G401 (cell line): ENCODE measurements at regions not wholly inside any gene's neighbourhood (a gene's known extent, or its start where the extent isn't known, plus 50 kb on each side); places are given as distances from the start of the nearest gene placed in this dataset.
"Not testable (repeated sequence)": the region's sequence is repeated elsewhere in the genome, so short reads cannot be mapped to it uniquely, and the experiment has no call there.

ENCODE experiments used
- DNase-seq: peaks from one replicate; pipeline ENCODE4 v3.0.0-alpha.2; 2015; ENCODE audit warnings: low spot score
- in situ Hi-C: cut with HindIII; loops from 2 replicates; pipeline ENCODE4 v1.10.0; 2016; ENCODE audit warnings: low sequenced_read_pairs, mixed read lengths

GRCh38 chr16:79984149-79984548 lies 383.6 kb upstream of the MAF start:
- in situ Hi-C loops, DNase-seq: not testable (repeated sequence)

- in situ Hi-C loops = no loop called here
- no peak for DNase-seq
These were observed 382.3 kb upstream of the MAF start for GRCh38 chr16:79982862-79983261.

- DNase-seq = peak; percentile 91
- in situ Hi-C loops = no loop called here
These were observed 381.8 kb upstream of the MAF start for GRCh38 chr16:79982361-79982760.

GRCh38 chr16:79981814-79982213 lies 381.3 kb upstream of the MAF start:
- in situ Hi-C loops = no loop called here

GRCh38 chr16:79980650-79981521 lies 380.3 kb upstream of the MAF start:
- in situ Hi-C loops = no loop called here

More at GRCh38 chr16:79981814-79982213, 381.3 kb upstream of the MAF start:
- no peak for DNase-seq

GRCh38 chr16:79977940-79978836 lies 377.7 kb upstream of the MAF start:
- DNase-seq = no peak
- in situ Hi-C loops = no loop called here

More at GRCh38 chr16:79980650-79981521, 380.3 kb upstream of the MAF start:
- DNase-seq = no peak

DNA sequence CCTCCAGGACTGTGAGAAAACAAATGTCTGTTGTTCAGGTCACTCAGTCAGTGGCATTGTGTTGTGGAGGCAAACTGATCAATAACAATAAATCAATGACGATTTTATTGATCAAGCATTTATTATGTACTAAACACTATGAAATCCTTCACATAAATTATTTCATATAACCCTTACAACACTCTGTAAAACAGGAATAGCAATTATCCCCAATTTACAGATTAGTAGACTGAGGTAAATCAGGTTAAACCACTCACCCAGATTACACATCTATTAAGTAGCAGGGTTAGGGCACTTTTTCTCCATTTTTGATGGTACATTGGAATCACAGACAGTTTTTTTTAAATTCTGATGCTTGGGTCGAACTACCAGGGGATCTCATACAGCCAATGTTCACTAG lies 372.8 kb upstream of the MAF start:
- no peak for DNase-seq
- in situ Hi-C loops = no loop called here

GRCh38 chr16:79972053-79972704 lies 371.6 kb upstream of the MAF start:
- in situ Hi-C loops = no loop called here
- DNase-seq = no peak

- no peak for DNase-seq
- in situ Hi-C loops = no loop called here
These were observed 370.7 kb upstream of the MAF start for GRCh38 chr16:79971237-79971572.

DNA sequence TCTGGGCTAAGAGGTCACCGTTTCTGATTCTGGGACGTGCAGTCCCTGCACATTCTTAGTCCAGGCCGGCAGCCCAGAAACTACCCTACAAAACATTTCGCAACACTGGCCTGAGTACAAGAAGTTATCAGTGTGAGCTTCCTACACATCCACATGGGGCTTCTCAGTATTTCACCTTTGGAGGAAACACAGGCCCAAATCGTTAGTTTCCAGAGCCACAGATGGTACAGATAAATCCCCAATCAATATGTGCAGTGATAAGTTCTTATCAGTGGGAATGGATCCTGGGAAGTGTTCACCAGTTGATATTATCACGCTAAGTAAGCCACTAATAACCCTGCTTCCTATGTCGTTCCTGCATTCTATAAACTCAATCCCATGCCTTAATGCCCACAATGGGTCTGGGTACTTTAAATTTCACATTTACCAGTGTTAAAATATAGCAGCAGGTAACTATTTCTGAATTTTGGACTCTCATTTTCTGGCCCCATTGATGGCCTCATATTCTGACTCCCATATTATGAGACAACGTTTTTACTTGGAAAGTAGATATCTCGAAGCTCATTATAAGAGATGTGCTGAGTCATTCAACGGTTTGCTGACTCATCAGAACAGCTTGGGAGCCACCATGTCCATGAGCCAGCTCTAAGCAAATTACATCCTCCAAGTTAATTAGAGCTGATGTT lies 370.2 kb upstream of the MAF start:
- in situ Hi-C loops = no loop called here
- DNase-seq = no peak

- in situ Hi-C loops = no loop called here
- DNase-seq = no peak
These were observed 369.6 kb upstream of the MAF start for GRCh38 chr16:79970087-79970486.

GRCh38 chr16:79969458-79969857 lies 368.9 kb upstream of the MAF start:
- in situ Hi-C loops = no loop called here
- no peak for DNase-seq

DNA sequence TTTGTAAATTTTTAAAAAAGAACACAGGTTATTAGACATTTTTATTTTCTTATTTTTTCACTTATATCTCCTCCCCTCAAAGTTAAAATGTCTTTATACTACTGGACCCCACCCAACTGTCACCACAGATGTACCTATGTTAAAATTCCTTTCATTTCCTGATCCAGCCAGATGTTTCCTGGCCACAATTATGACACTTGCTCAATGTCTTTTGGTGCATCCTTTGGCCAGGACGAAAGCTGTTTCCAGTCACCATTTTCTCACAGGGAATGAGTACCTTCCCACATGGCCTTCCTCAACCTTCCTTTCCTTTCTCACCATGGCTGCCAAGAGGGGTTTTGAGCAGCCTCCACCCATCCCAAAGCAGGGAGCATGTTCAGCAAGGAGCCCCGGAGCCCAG lies 365.7 kb upstream of the MAF start:
- no peak for DNase-seq
- in situ Hi-C loops = no loop called here

GRCh38 chr16:79965718-79966117 lies 365.2 kb upstream of the MAF start:
- DNase-seq = no peak
- in situ Hi-C loops = no loop called here

DNA sequence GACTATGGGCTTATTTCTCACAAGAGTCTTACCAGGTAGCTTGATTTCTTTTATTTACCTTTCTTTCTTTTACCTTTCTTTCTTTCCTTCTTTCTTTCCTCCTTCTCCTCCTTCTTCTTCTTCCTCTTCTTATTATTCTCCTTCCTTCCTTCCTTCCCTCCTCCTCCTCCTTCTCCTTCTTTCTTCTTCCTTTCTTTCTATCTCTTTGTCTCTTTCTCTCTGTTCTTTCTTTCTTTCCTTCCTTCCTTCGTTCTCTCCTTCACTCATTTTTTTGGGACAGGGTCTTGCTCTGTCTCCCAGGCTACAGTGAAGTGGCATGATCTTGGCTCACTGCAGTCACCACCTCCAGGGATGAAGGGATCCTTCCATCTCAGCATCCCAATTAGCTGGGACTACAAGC lies 363.6 kb upstream of the MAF start:
- in situ Hi-C loops = no loop called here
- no peak for DNase-seq

- no peak for DNase-seq
- in situ Hi-C loops = no loop called here
These were observed 362.4 kb upstream of the MAF start for GRCh38 chr16:79962962-79963361.

DNA sequence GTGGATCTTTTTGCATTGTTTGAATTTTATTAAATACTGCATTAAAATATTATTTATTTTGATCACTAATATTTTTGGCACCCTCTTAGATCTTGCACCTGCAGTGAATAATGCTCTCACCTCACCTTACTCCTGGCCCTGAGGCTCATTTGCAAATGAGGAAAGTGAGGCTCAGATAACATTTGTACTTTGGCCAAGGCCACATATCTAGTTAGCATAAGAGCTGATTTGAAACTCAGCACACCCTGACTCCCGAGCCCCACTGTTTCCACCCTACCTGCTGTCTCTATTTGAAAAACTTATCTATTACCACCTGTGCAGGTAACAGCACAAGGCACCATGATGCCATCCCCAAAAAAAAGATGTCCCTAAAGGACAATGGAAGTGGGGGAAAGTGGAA lies 358.7 kb upstream of the MAF start:
- in situ Hi-C loops = no loop called here
- no peak for DNase-seq

- in situ Hi-C loops = no loop called here
- no peak for DNase-seq
These were observed 354.6 kb upstream of the MAF start for GRCh38 chr16:79954921-79955705.
